ENCODE measurements at regions not wholly inside any gene's neighbourhood (a gene's known extent, or its start where the extent isn't known, plus 50 kb on each side); places are given as distances from the start of the nearest gene placed in this dataset.

GRCh38 chr6:4371207-4371921 is 236.0 kb upstream of the ECI2 start (continued):
- TF ChIP-seq ZNF766 (CRISPR knock-in tag; conservative IDR thresholded peaks at IDR 0.05): peak; percentile 94
- TF ChIP-seq MBD2 (IDR thresholded peaks at IDR 0.05; ENCODE audit: borderline replicate concordance, low read depth): peak; percentile 59
- no peak for TF ChIP-seq DMBX1 (CRISPR knock-in tag; IDR thresholded peaks at IDR 0.05; ENCODE audit: borderline replicate concordance)
- TF ChIP-seq ADNP (tag; IDR thresholded peaks at IDR 0.05): no peak
- TF ChIP-seq RFX7 (CRISPR knock-in tag; IDR thresholded peaks at IDR 0.05): no peak
- TF ChIP-seq ZKSCAN8 (CRISPR knock-in tag; IDR thresholded peaks at IDR 0.05): no peak
- peak; percentile 88 for TF ChIP-seq HDAC2 (IDR thresholded peaks at IDR 0.05)
- TF ChIP-seq SMAD1 (IDR thresholded peaks at IDR 0.05; ENCODE audit: low read depth, low read length, partially characterized antibody): peak; percentile 55
- no peak for TF ChIP-seq ZBTB34 (CRISPR knock-in tag; IDR thresholded peaks at IDR 0.05)
- TF ChIP-seq ZBTB40 (IDR thresholded peaks at IDR 0.05): no peak
- no peak for TF ChIP-seq ZBTB40 (CRISPR knock-in tag; IDR thresholded peaks at IDR 0.05)
- TF ChIP-seq CREB5 (CRISPR knock-in tag; IDR thresholded peaks at IDR 0.05): no peak
- TF ChIP-seq PPARD (CRISPR knock-in tag; IDR thresholded peaks at IDR 0.05): no peak
- no peak for TF ChIP-seq EZH2 (IDR thresholded peaks at IDR 0.05; ENCODE audit: borderline replicate concordance, low read depth, low read length)
- TF ChIP-seq POLR3A (IDR thresholded peaks at IDR 0.05; ENCODE audit: borderline replicate concordance, extremely low read depth, insufficient read depth, insufficient read length): no peak
- TF ChIP-seq ILF3 (IDR thresholded peaks at IDR 0.05; ENCODE audit: borderline replicate concordance): no peak

All from K562 (cell line).